CD4-positive, alpha-beta T cell (primary cell): ENCODE measurements at regions not wholly inside any gene's neighbourhood (a gene's known extent, or its start where the extent isn't known, plus 50 kb on each side); places are given as distances from the start of the nearest gene placed in this dataset.

Source experiments
- ATAC-seq: fragments of 200-7000 bp; cut with Tn5 transposase; one replicate; pipeline ENCODE4 v1.10.0; 2022; ENCODE audit warnings: mild to moderate bottlenecking; ENCODE audit not compliant: poor library complexity
- CTCF ChIA-PET: fragments of 350-600 bp; sonication (Branson Sonifier 250); formaldehyde crosslinking; loops from one replicate; lab custom pipeline; 2021; ENCODE audit warnings: antibody characterized with exemption, inconsistent platforms; lab: Charles Lee
- POLR2A ChIA-PET: fragments of 350-600 bp; sonication (Branson Sonifier 250); formaldehyde crosslinking; loops from one replicate; lab custom pipeline; 2021; ENCODE audit warnings: antibody characterized with exemption, inconsistent platforms; lab: Charles Lee
- DNase-seq, 14 experiments: peaks; one replicate each; pipeline ENCODE4 v3.0.0-alpha.2; 2013 to 2020; ENCODE audit warnings: mixed read lengths in 2 of 14
- H3K27ac ChIP-seq, 2 donors: one replicate each; pipeline versions ENCODE4 v1.5.1 to v1.7.0; 2013; ENCODE audit warnings: low read length in 2 of 2, low read depth in 1 of 2, mild to moderate bottlenecking in 1 of 2
- H3K27me3 ChIP-seq, 2 experiments: 1 replicate in 1 of 2; 2 replicates in 1 of 2; pipeline versions ENCODE4 v1.6.1 to v1.7.0; 2013; ENCODE audit warnings: low read length in 2 of 2, control low read depth in 1 of 2, mild to moderate bottlenecking in 1 of 2, moderate library complexity in 1 of 2; ENCODE audit not compliant: insufficient read depth in 2 of 2, control insufficient read depth in 1 of 2
- H3K36me3 ChIP-seq: one replicate; pipeline ENCODE4 v1.6.1; 2013; ENCODE audit warnings: low read length, control low read depth; ENCODE audit not compliant: insufficient read depth
- H3K4me1 ChIP-seq: one replicate; pipeline ENCODE4 v1.6.1; 2013; ENCODE audit warnings: low read length, control low read depth; ENCODE audit not compliant: insufficient read depth
- H3K4me3 ChIP-seq: one replicate; pipeline ENCODE4 v1.5.1; 2013; ENCODE audit warnings: mild to moderate bottlenecking, low read length, moderate library complexity
- H3K9me3 ChIP-seq, 2 experiments: 1 replicate in 1 of 2; 2 replicates in 1 of 2; pipeline versions ENCODE4 v1.6.1 to v1.7.0; 2013; ENCODE audit warnings: low read length in 2 of 2, mild to moderate bottlenecking in 2 of 2, control low read depth in 1 of 2, moderate library complexity in 1 of 2; ENCODE audit not compliant: control insufficient read depth in 1 of 2, insufficient read depth in 1 of 2
- H3K27ac Mint-ChIP-seq: one replicate; pipeline ENCODE4 v1.8.0; 2020; ENCODE audit warnings: mixed read lengths
- H3K27me3 Mint-ChIP-seq: one replicate; pipeline ENCODE4 v1.8.0; 2021; ENCODE audit warnings: mixed read lengths
- H3K36me3 Mint-ChIP-seq: one replicate; pipeline ENCODE4 v1.8.0; 2021; ENCODE audit warnings: low read depth, mixed read lengths
- H3K4me1 Mint-ChIP-seq: one replicate; pipeline ENCODE4 v1.8.0; 2021; ENCODE audit warnings: low read depth, mixed read lengths
- H3K4me3 Mint-ChIP-seq: one replicate; pipeline ENCODE4 v1.8.0; 2020; ENCODE audit warnings: mild to moderate bottlenecking, mixed read lengths
- H3K9me3 Mint-ChIP-seq: one replicate; pipeline ENCODE4 v1.8.0; 2020; ENCODE audit warnings: mixed read lengths
- CTCF ChIP-seq: fragments of 200-600 bp; IDR thresholded peaks from one replicate; pipeline ENCODE4 v1.8.0; 2022; ENCODE audit warnings: antibody characterized with exemption, mild to moderate bottlenecking
- intact Hi-C, 2 experiments: fragments of 100-400 bp; cut with DNase I in 1 of 2; cut with micrococcal nuclease in 1 of 2; formaldehyde crosslinking; loops; one replicate each; pipeline versions ENCODE4 v1.15.1 to v1.9.0; 2023 to 2025; cut with DNase I, micrococcal nuclease

- Histone ChIP-seq H3K4me3 (no peak overlapping the region), H3K27me3 (peaks cover 0 to 2% of the 10 kb centered on the region in 2 experiments), H3K27ac (no peak overlapping the region), H3K9me3 (peaks cover 0 to 13% of the 10 kb centered on the region in 2 experiments), H3K4me1 (no peaks in the 10 kb centered on the region), H3K36me3 (no peaks in the 10 kb centered on the region)
- Mint-ChIP-seq H3K4me1 (no peaks in the 10 kb centered on the region), H3K9me3 (no peaks in the 10 kb centered on the region), H3K27ac (no peak overlapping the region), H3K27me3 (peaks cover 13% of the 10 kb centered on the region), H3K36me3 (no peaks in the 10 kb centered on the region), H3K4me3 (no peak overlapping the region)
- ChIA-PET CTCF (no interaction called here), POLR2A (no interaction called here)
- intact Hi-C loops: no loop called here
- no peak for ATAC-seq
- DNase-seq: no peak
- no peak for TF ChIP-seq CTCF
Measured at GRCh38 chr16:55015181-55015913, 84.7 kb downstream of the IRX5 start.

- no peak for TF ChIP-seq CTCF
- no peak overlapping the region for H3K27ac Mint-ChIP-seq
- peaks cover 24% of the 10 kb centered on the region for H3K27me3 Mint-ChIP-seq
- Histone ChIP-seq H3K27ac (no peak overlapping the region), H3K4me1 (no peaks in the 10 kb centered on the region), H3K27me3 (peaks cover 0 to 2% of the 10 kb centered on the region in 2 experiments), H3K4me3 (no peak overlapping the region), H3K36me3 (no peaks in the 10 kb centered on the region), H3K9me3 (peaks cover 0 to 13% of the 10 kb centered on the region in 2 experiments)
- no peaks in the 10 kb centered on the region for H3K9me3 Mint-ChIP-seq
- DNase-seq (no peak), ATAC-seq (no peak)
- ChIA-PET CTCF (no interaction called here), POLR2A (no interaction called here)
- no peaks in the 10 kb centered on the region for H3K36me3 Mint-ChIP-seq
- intact Hi-C loops: no loop called here
- no peak overlapping the region for H3K4me3 Mint-ChIP-seq
- H3K4me1 Mint-ChIP-seq: no peaks in the 10 kb centered on the region
Measured at GRCh38 chr16:55016515-55016914, 85.8 kb downstream of the IRX5 start.

- H3K4me1 ChIP-seq: no peaks in the 10 kb centered on the region
- peaks cover 0 to 13% of the 10 kb centered on the region in 2 experiments for H3K9me3 ChIP-seq
- Mint-ChIP-seq H3K36me3 (no peaks in the 10 kb centered on the region), H3K9me3 (no peaks in the 10 kb centered on the region), H3K4me1 (no peaks in the 10 kb centered on the region), H3K4me3 (no peak overlapping the region), H3K27me3 (peaks cover 32% of the 10 kb centered on the region), H3K27ac (no peak overlapping the region)
- peaks cover 2 to 4% of the 10 kb centered on the region in 2 experiments for H3K27me3 ChIP-seq
- ATAC-seq: no peak
- POLR2A ChIA-PET: no interaction called here
- no peaks in the 10 kb centered on the region for H3K36me3 ChIP-seq
- intact Hi-C loops: no loop called here
- no peak overlapping the region for H3K27ac ChIP-seq
- no peak for DNase-seq
- CTCF ChIA-PET: interaction anchor here (0.6 kb wide), 1 partner anchor 1245 kb away, joined by 3 read pairs; no protein-coding TSS in a partner anchor
- no peak overlapping the region for H3K4me3 ChIP-seq
- no peak for TF ChIP-seq CTCF
Measured at GRCh38 chr16:55017321-55017720, 86.7 kb downstream of the IRX5 start.
